Left ventricle myocardium inferior (tissue), 1 donor: ENCODE measurements at regions not wholly inside any gene's neighbourhood (a gene's known extent, or its start where the extent isn't known, plus 50 kb on each side); places are given as distances from the start of the nearest gene placed in this dataset.

Source experiments
- DNase-seq: peaks from one replicate; pipeline ENCODE4 v3.0.0-alpha.2; 2020
- H3K27ac ChIP-seq: fragments of 200-600 bp; replicated peaks from 2 replicates; pipeline ENCODE4 v1.8.0; 2021
- H3K27me3 ChIP-seq: fragments of 200-600 bp; 2 replicates; pipeline ENCODE4 v1.8.0; 2021; ENCODE audit warnings: low read depth
- H3K36me3 ChIP-seq: fragments of 200-600 bp; 2 replicates; pipeline ENCODE4 v1.8.0; 2021
- H3K4me1 ChIP-seq: fragments of 200-600 bp; 2 replicates; pipeline ENCODE4 v1.8.0; 2021
- H3K4me3 ChIP-seq: fragments of 200-600 bp; 2 replicates; pipeline ENCODE4 v1.8.0; 2021; ENCODE audit warnings: mild to moderate bottlenecking, moderate library complexity
- H3K9me3 ChIP-seq: fragments of 200-600 bp; replicated peaks from 2 replicates; pipeline ENCODE4 v1.8.0; 2021
- CTCF ChIP-seq: fragments of 200-600 bp; IDR thresholded peaks from 2 replicates; pipeline ENCODE4 v1.8.0; 2021; ENCODE audit warnings: antibody characterized with exemption, mild to moderate bottlenecking, borderline replicate concordance
- intact Hi-C: fragments of 100-400 bp; cut with micrococcal nuclease; formaldehyde crosslinking; loops from one replicate; pipeline ENCODE4 v1.11.0; 2022
- donor health status: DM: no; HTN: yes; CAD: no; lungs with severe emphysema.

GRCh38 chr7:41122256-41122987, 580.5 kb downstream of the INHBA start:
- Histone ChIP-seq H3K4me3 (no peak overlapping the region), H3K4me1 (no peaks in the 10 kb centered on the region)

GRCh38 chr7:41121228-41121627, 581.7 kb downstream of the INHBA start:
- Histone ChIP-seq H3K4me1 (no peaks in the 10 kb centered on the region), H3K27ac (no peak overlapping the region), H3K4me3 (no peak overlapping the region), H3K36me3 (no peaks in the 10 kb centered on the region), H3K9me3 (no peaks in the 10 kb centered on the region), H3K27me3 (no peaks in the 10 kb centered on the region)
- no peak for TF ChIP-seq CTCF
- no peak for DNase-seq
- intact Hi-C loops: no loop called here

More at GRCh38 chr7:41122256-41122987, 580.5 kb downstream of the INHBA start:
- no peak for TF ChIP-seq CTCF
- Histone ChIP-seq H3K9me3 (no peaks in the 10 kb centered on the region), H3K27ac (no peak overlapping the region), H3K36me3 (no peaks in the 10 kb centered on the region), H3K27me3 (no peaks in the 10 kb centered on the region)
- no peak for DNase-seq
- intact Hi-C loops: no loop called here

GRCh38 chr7:41118486-41118885, 584.4 kb downstream of the INHBA start:
- Histone ChIP-seq H3K36me3 (no peaks in the 10 kb centered on the region), H3K4me3 (no peak overlapping the region), H3K27me3 (no peaks in the 10 kb centered on the region), H3K9me3 (no peaks in the 10 kb centered on the region), H3K4me1 (no peaks in the 10 kb centered on the region), H3K27ac (no peak overlapping the region)
- DNase-seq: no peak
- intact Hi-C loops: no loop called here
- TF ChIP-seq CTCF: no peak

- intact Hi-C loops: no loop called here
- no peaks in the 10 kb centered on the region for H3K36me3 ChIP-seq
Observed at GRCh38 chr7:41117431-41117830, 585.5 kb downstream of the INHBA start.

GRCh38 chr7:41116817-41117216, 586.1 kb downstream of the INHBA start:
- no peaks in the 10 kb centered on the region for H3K9me3 ChIP-seq
- no peak for TF ChIP-seq CTCF
- no peak overlapping the region for H3K27ac ChIP-seq
- intact Hi-C loops: no loop called here
- no peaks in the 10 kb centered on the region for H3K27me3 ChIP-seq
- H3K36me3 ChIP-seq: no peaks in the 10 kb centered on the region
- no peak overlapping the region for H3K4me3 ChIP-seq
- no peaks in the 10 kb centered on the region for H3K4me1 ChIP-seq
- DNase-seq: no peak

More at GRCh38 chr7:41117431-41117830, 585.5 kb downstream of the INHBA start:
- H3K27me3 ChIP-seq: no peaks in the 10 kb centered on the region
- H3K27ac ChIP-seq: no peak overlapping the region
- TF ChIP-seq CTCF: no peak
- H3K9me3 ChIP-seq: no peaks in the 10 kb centered on the region
- H3K4me1 ChIP-seq: no peaks in the 10 kb centered on the region
- no peak overlapping the region for H3K4me3 ChIP-seq
- no peak for DNase-seq
